C4-2B (cell line): ENCODE measurements at regions not wholly inside any gene's neighbourhood (a gene's known extent, or its start where the extent isn't known, plus 50 kb on each side); places are given as distances from the start of the nearest gene placed in this dataset.

Source experiments
- ZFX ChIP-seq: fragments of 450-650 bp; IDR thresholded peaks from 2 replicates; pipeline ENCODE4 v1.6.1; 2017
- TF ChIP-seq, protein P1 (sequence below): fragments of 450-650 bp; conservative IDR thresholded peaks from 2 replicates; pipeline ENCODE4 v1.5.1; 2017; ENCODE audit warnings: mild to moderate bottlenecking

DNA sequence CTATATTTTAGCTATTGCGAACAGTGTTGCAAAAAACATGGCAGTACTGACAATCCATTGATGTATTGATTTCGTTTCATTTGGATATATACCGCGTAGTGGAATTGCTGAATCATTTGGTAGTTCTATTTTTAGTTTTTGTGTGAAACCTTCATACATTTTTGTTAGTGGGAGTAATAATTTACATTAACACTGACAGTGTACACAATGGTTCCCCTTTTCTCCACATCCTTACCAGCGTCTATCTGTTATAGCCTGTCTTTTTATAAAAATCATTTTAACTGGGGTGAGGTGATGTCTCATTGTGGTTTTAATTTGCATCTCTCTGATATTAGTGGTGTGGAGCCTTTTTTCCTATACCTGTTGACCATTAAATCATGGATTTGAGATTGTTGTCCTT is 392.4 kb upstream of the ALCAM start:
- TF ChIP-seq, protein P1, sequence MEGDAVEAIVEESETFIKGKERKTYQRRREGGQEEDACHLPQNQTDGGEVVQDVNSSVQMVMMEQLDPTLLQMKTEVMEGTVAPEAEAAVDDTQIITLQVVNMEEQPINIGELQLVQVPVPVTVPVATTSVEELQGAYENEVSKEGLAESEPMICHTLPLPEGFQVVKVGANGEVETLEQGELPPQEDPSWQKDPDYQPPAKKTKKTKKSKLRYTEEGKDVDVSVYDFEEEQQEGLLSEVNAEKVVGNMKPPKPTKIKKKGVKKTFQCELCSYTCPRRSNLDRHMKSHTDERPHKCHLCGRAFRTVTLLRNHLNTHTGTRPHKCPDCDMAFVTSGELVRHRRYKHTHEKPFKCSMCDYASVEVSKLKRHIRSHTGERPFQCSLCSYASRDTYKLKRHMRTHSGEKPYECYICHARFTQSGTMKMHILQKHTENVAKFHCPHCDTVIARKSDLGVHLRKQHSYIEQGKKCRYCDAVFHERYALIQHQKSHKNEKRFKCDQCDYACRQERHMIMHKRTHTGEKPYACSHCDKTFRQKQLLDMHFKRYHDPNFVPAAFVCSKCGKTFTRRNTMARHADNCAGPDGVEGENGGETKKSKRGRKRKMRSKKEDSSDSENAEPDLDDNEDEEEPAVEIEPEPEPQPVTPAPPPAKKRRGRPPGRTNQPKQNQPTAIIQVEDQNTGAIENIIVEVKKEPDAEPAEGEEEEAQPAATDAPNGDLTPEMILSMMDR, result no peak
- TF ChIP-seq ZFX, result no peak
